ENCODE measurements at regions not wholly inside any gene's neighbourhood (a gene's known extent, or its start where the extent isn't known, plus 50 kb on each side); places are given as distances from the start of the nearest gene placed in this dataset.

GRCh38 chr5:67515762-67516161 lies 319.2 kb upstream of the CD180 start:
- WGBS (ENCODE audit: insufficient coverage): 90% methylated on average over 1 of the region's 2 CpGs
- H3K27ac ChIP-seq (ENCODE audit: low read length in 2 of 2): no peak overlapping the region
- Mint-ChIP-seq H3K27ac (no peak overlapping the region), H3K4me1 (no peaks in the 10 kb centered on the region), H3K4me3 (no peak overlapping the region), H3K27me3 (peaks cover 4% of the 10 kb centered on the region), H3K9me3 (ENCODE audit: insufficient read depth) (no peaks in the 10 kb centered on the region)
- H3K9ac ChIP-seq (ENCODE audit: low read length): no peak overlapping the region
- ChIA-PET CTCF (no interaction called here), POLR2A (no interaction called here)
- TF ChIP-seq EZH2 (IDR thresholded peaks at IDR 0.05; ENCODE audit: borderline replicate concordance, insufficient read depth, low read depth, low read length, poor library complexity, severe bottlenecking): no peak
- TF ChIP-seq CTCF (IDR thresholded peaks at IDR 0.05): no peak
- H3K4me3 ChIP-seq (ENCODE audit: control extremely low read depth in 1 of 5, extremely low read depth in 1 of 5, insufficient read depth in 1 of 5, low read depth in 2 of 5, low read length in 4 of 5): no peak overlapping the region
- no peaks in the 10 kb centered on the region for H4K20me1 ChIP-seq (ENCODE audit: control insufficient read depth, insufficient read depth, low read length, poor library complexity, severe bottlenecking)
- no peaks in the 10 kb centered on the region for H3K4me1 ChIP-seq (ENCODE audit: control insufficient read depth in 2 of 2, insufficient read depth in 2 of 2, low read length in 2 of 2)
- no peaks in the 10 kb centered on the region for H3K9me3 ChIP-seq (ENCODE audit: control extremely low read depth in 1 of 3, control insufficient read depth in 2 of 3, insufficient read depth in 1 of 3, low read length in 2 of 3)
- H2AFZ ChIP-seq (ENCODE audit: insufficient read depth, low read depth, low read length, poor library complexity, severe bottlenecking): no peak overlapping the region
- no peaks in the 10 kb centered on the region for H3K79me2 ChIP-seq (ENCODE audit: control insufficient read depth, insufficient read depth, low read length)
- H3K4me2 ChIP-seq (replicated peaks; ENCODE audit: low read depth, low read length, poor library complexity, severe bottlenecking): no peak overlapping the region
- intact Hi-C loops (cut with micrococcal nuclease): no loop called here
- ATAC-seq (ENCODE audit: low read depth): no peak
- H3K36me3 ChIP-seq (replicated peaks in 1 of 2; ENCODE audit: control extremely low read depth in 1 of 2, control insufficient read depth in 1 of 2, extremely low read depth in 1 of 2, insufficient read depth in 2 of 2, low read length in 1 of 2): no peaks in the 10 kb centered on the region
- DNase-seq: no peak
- H3K27me3 ChIP-seq (replicated peaks in 1 of 4; ENCODE audit: control extremely low read depth in 1 of 4, control insufficient read depth in 3 of 4, insufficient read depth in 4 of 4, low read length in 3 of 4): no peaks in the 10 kb centered on the region

GRCh38 chr5:67515020-67515689 lies 318.6 kb upstream of the CD180 start:
- no peak overlapping the region for H3K27ac ChIP-seq (ENCODE audit: low read length in 2 of 2)
- CTCF ChIA-PET: no interaction called here

More at GRCh38 chr5:67515020-67515689, 318.6 kb upstream of the CD180 start:
- no peaks in the 10 kb centered on the region for H4K20me1 ChIP-seq (ENCODE audit: control insufficient read depth, insufficient read depth, low read length, poor library complexity, severe bottlenecking)
- H3K9ac ChIP-seq (ENCODE audit: low read length): no peak overlapping the region
- no peaks in the 10 kb centered on the region for H3K4me1 ChIP-seq (ENCODE audit: control insufficient read depth in 2 of 2, insufficient read depth in 2 of 2, low read length in 2 of 2)
- Mint-ChIP-seq H3K27me3 (peaks cover 4% of the 10 kb centered on the region), H3K27ac (no peak overlapping the region), H3K4me1 (no peaks in the 10 kb centered on the region), H3K4me3 (no peak overlapping the region), H3K9me3 (ENCODE audit: insufficient read depth) (no peaks in the 10 kb centered on the region)
- no peaks in the 10 kb centered on the region for H3K9me3 ChIP-seq (ENCODE audit: control extremely low read depth in 1 of 3, control insufficient read depth in 2 of 3, insufficient read depth in 1 of 3, low read length in 2 of 3)
- 56% methylated on average over 4 of the region's 7 CpGs for WGBS (ENCODE audit: insufficient coverage)
- H3K36me3 ChIP-seq (replicated peaks in 1 of 2; ENCODE audit: control extremely low read depth in 1 of 2, control insufficient read depth in 1 of 2, extremely low read depth in 1 of 2, insufficient read depth in 2 of 2, low read length in 1 of 2): no peaks in the 10 kb centered on the region
- POLR2A ChIA-PET: no interaction called here
- no peak for DNase-seq
- no peaks in the 10 kb centered on the region for H3K27me3 ChIP-seq (replicated peaks in 1 of 4; ENCODE audit: control extremely low read depth in 1 of 4, control insufficient read depth in 3 of 4, insufficient read depth in 4 of 4, low read length in 3 of 4)
- H3K79me2 ChIP-seq (ENCODE audit: control insufficient read depth, insufficient read depth, low read length): no peaks in the 10 kb centered on the region
- ATAC-seq (ENCODE audit: low read depth): no peak
- no peak for TF ChIP-seq CTCF (IDR thresholded peaks at IDR 0.05)
- TF ChIP-seq EZH2 (IDR thresholded peaks at IDR 0.05; ENCODE audit: borderline replicate concordance, insufficient read depth, low read depth, low read length, poor library complexity, severe bottlenecking): no peak
- no peak overlapping the region for H2AFZ ChIP-seq (ENCODE audit: insufficient read depth, low read depth, low read length, poor library complexity, severe bottlenecking)
- intact Hi-C loops (cut with micrococcal nuclease): no loop called here
- H3K4me2 ChIP-seq (replicated peaks; ENCODE audit: low read depth, low read length, poor library complexity, severe bottlenecking): no peak overlapping the region
- no peak overlapping the region for H3K4me3 ChIP-seq (ENCODE audit: control extremely low read depth in 1 of 5, extremely low read depth in 1 of 5, insufficient read depth in 1 of 5, low read depth in 2 of 5, low read length in 4 of 5)

All from B cell (primary cell).